Chondrocyte (in vitro differentiated cells): ENCODE measurements at regions not wholly inside any gene's neighbourhood (a gene's known extent, or its start where the extent isn't known, plus 50 kb on each side); places are given as distances from the start of the nearest gene placed in this dataset.

Experiments
- DNase-seq: peaks from one replicate; pipeline ENCODE4 v3.0.0; 2021; ENCODE audit warnings: mixed read lengths, low spot score
- H3K27ac Mint-ChIP-seq: one replicate; pipeline ENCODE4 v1.8.0; 2021; ENCODE audit warnings: mild to moderate bottlenecking, moderate library complexity, mixed read lengths; ENCODE audit not compliant: unreplicated experiment
- H3K27me3 Mint-ChIP-seq: 2 replicates; pipeline ENCODE4 v1.8.0; 2021; ENCODE audit warnings: low read depth, mixed read lengths
- H3K36me3 Mint-ChIP-seq: 2 replicates; pipeline ENCODE4 v1.8.0; 2021; ENCODE audit warnings: low read depth, mixed read lengths
- H3K4me1 Mint-ChIP-seq: 2 replicates; pipeline ENCODE4 v1.8.0; 2021; ENCODE audit warnings: low read depth, mild to moderate bottlenecking, mixed read lengths
- H3K4me3 Mint-ChIP-seq: one replicate; pipeline ENCODE4 v1.8.0; 2021; ENCODE audit warnings: mild to moderate bottlenecking, moderate library complexity, mixed read lengths; ENCODE audit not compliant: unreplicated experiment
- H3K9me3 Mint-ChIP-seq: 2 replicates; pipeline ENCODE4 v1.8.0; 2021; ENCODE audit warnings: low read depth, mixed read lengths
- TF ChIP-seq, protein P1 (sequence below): fragments of 200-600 bp; sonication (generic); IDR thresholded peaks from 2 replicates; pipeline ENCODE4 v1.5.0; 2021; ENCODE audit warnings: antibody characterized with exemption, mild to moderate bottlenecking, moderate library complexity

- H3K4me3 Mint-ChIP-seq, result no peak overlapping the region
- H3K36me3 Mint-ChIP-seq, result no peaks in the 10 kb centered on the region
- no peaks in the 10 kb centered on the region for H3K4me1 Mint-ChIP-seq
- H3K27ac Mint-ChIP-seq, result no peak overlapping the region
- no peak for DNase-seq
- peaks cover 16% of the 10 kb centered on the region for H3K9me3 Mint-ChIP-seq
- no peaks in the 10 kb centered on the region for H3K27me3 Mint-ChIP-seq
- TF ChIP-seq, protein P1, sequence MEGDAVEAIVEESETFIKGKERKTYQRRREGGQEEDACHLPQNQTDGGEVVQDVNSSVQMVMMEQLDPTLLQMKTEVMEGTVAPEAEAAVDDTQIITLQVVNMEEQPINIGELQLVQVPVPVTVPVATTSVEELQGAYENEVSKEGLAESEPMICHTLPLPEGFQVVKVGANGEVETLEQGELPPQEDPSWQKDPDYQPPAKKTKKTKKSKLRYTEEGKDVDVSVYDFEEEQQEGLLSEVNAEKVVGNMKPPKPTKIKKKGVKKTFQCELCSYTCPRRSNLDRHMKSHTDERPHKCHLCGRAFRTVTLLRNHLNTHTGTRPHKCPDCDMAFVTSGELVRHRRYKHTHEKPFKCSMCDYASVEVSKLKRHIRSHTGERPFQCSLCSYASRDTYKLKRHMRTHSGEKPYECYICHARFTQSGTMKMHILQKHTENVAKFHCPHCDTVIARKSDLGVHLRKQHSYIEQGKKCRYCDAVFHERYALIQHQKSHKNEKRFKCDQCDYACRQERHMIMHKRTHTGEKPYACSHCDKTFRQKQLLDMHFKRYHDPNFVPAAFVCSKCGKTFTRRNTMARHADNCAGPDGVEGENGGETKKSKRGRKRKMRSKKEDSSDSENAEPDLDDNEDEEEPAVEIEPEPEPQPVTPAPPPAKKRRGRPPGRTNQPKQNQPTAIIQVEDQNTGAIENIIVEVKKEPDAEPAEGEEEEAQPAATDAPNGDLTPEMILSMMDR, result no peak
Measured at GRCh38 chr7:21377545-21377944, 50.3 kb upstream of the SP4 start.
